Trophoblast cell (in vitro differentiated cells and primary cell): ENCODE measurements at regions not wholly inside any gene's neighbourhood (a gene's known extent, or its start where the extent isn't known, plus 50 kb on each side); places are given as distances from the start of the nearest gene placed in this dataset.
"Not testable (repeated sequence)": the region's sequence is repeated elsewhere in the genome, so short reads cannot be mapped to it uniquely, and the experiment has no call there.

Experiments
- DNase-seq, 2 donors: peaks; one replicate each; pipeline ENCODE4 v3.0.0-alpha.2; 2016
- H2AFZ ChIP-seq: 2 replicates; pipeline ENCODE4 v1.6.1; 2013; ENCODE audit warnings: low read length, moderate library complexity, mild to moderate bottlenecking; ENCODE audit not compliant: insufficient read depth, poor library complexity
- H2AK5ac ChIP-seq: 2 replicates; pipeline ENCODE4 v1.6.1; 2013; ENCODE audit warnings: mild to moderate bottlenecking, low read length
- H2BK120ac ChIP-seq: 2 replicates; pipeline ENCODE4 v1.6.1; 2013; ENCODE audit warnings: low read length, mild to moderate bottlenecking, moderate library complexity; ENCODE audit not compliant: insufficient read depth, poor library complexity
- H2BK12ac ChIP-seq: 2 replicates; pipeline ENCODE4 v1.6.1; 2013; ENCODE audit warnings: mild to moderate bottlenecking, low read length, moderate library complexity
- H2BK5ac ChIP-seq: 2 replicates; pipeline ENCODE4 v1.6.1; 2013; ENCODE audit warnings: low read length, low read depth, moderate library complexity, mild to moderate bottlenecking; ENCODE audit not compliant: poor library complexity
- H3K14ac ChIP-seq: 2 replicates; pipeline ENCODE4 v1.6.1; 2013; ENCODE audit warnings: mild to moderate bottlenecking, low read length
- H3K18ac ChIP-seq: 2 replicates; pipeline ENCODE4 v1.6.1; 2013; ENCODE audit warnings: mild to moderate bottlenecking, low read length
- H3K23ac ChIP-seq: 2 replicates; pipeline ENCODE4 v1.6.1; 2013; ENCODE audit warnings: low read length
- H3K27ac ChIP-seq: 2 replicates; pipeline ENCODE4 v1.5.1; 2013; ENCODE audit warnings: low read depth, mild to moderate bottlenecking, inconsistent platforms, low read length, moderate library complexity
- H3K27me3 ChIP-seq: 2 replicates; pipeline ENCODE4 v1.6.1; 2013; ENCODE audit warnings: inconsistent platforms, mild to moderate bottlenecking, low read length, moderate library complexity; ENCODE audit not compliant: insufficient read depth
- H3K36me3 ChIP-seq, 2 experiments: 1 replicate in 1 of 2; 2 replicates in 1 of 2; pipeline ENCODE4 v1.6.1; 2013; ENCODE audit warnings: low read length in 2 of 2, mild to moderate bottlenecking in 2 of 2, moderate library complexity in 1 of 2; ENCODE audit not compliant: insufficient read depth in 2 of 2, control insufficient read depth in 1 of 2
- H3K4ac ChIP-seq: 2 replicates; pipeline ENCODE4 v1.6.1; 2013; ENCODE audit warnings: low read depth, mild to moderate bottlenecking, low read length, moderate library complexity
- H3K4me1 ChIP-seq, 2 experiments: 1 replicate in 1 of 2; 2 replicates in 1 of 2; pipeline ENCODE4 v1.6.1; 2013; ENCODE audit warnings: low read length in 2 of 2, mild to moderate bottlenecking in 2 of 2, moderate library complexity in 1 of 2; ENCODE audit not compliant: insufficient read depth in 2 of 2, control insufficient read depth in 1 of 2
- H3K4me2 ChIP-seq: 2 replicates; pipeline ENCODE4 v1.6.1; 2013; ENCODE audit warnings: inconsistent platforms, mild to moderate bottlenecking, low read length, moderate library complexity
- H3K4me3 ChIP-seq: 2 replicates; pipeline ENCODE4 v1.5.1; 2013; ENCODE audit warnings: mild to moderate bottlenecking, low read depth, low read length, inconsistent platforms
- H3K79me1 ChIP-seq: one replicate; pipeline ENCODE4 v1.6.1; 2013; ENCODE audit warnings: low read length
- H3K79me2 ChIP-seq: 2 replicates; pipeline ENCODE4 v1.6.1; 2013; ENCODE audit warnings: low read length, mild to moderate bottlenecking; ENCODE audit not compliant: control insufficient read depth, insufficient read depth, poor library complexity
- H3K9ac ChIP-seq: 2 replicates; pipeline ENCODE4 v1.6.1; 2013; ENCODE audit warnings: mild to moderate bottlenecking, low read length
- H3K9me3 ChIP-seq: 2 replicates; pipeline ENCODE4 v1.6.1; 2013; ENCODE audit warnings: low read depth, mild to moderate bottlenecking, control low read depth, inconsistent platforms, low read length; ENCODE audit not compliant: insufficient read depth
- H4K12ac ChIP-seq: 2 replicates; pipeline ENCODE4 v1.6.1; 2013; ENCODE audit warnings: low read depth, mild to moderate bottlenecking, low read length, moderate library complexity
- H4K8ac ChIP-seq: 2 replicates; pipeline ENCODE4 v1.6.1; 2013; ENCODE audit warnings: low read depth, mild to moderate bottlenecking, low read length, moderate library complexity
- H4K91ac ChIP-seq: one replicate; pipeline ENCODE4 v1.6.1; 2013; ENCODE audit warnings: low read depth, mild to moderate bottlenecking, low read length, moderate library complexity
- WGBS: extraction: QIAGEN DNeasy Blood & Tissue Kit; methylation state at CpG from one replicate; pipeline ENCODE4 v1.1.7; 2013; ENCODE audit warnings: missing lambda C conversion rate; ENCODE audit not compliant: insufficient read length, insufficient coverage; ENCODE audit errors: extremely low coverage; 5-methylcytosine and 5-hydroxymethylcytosine counted together

DNA sequence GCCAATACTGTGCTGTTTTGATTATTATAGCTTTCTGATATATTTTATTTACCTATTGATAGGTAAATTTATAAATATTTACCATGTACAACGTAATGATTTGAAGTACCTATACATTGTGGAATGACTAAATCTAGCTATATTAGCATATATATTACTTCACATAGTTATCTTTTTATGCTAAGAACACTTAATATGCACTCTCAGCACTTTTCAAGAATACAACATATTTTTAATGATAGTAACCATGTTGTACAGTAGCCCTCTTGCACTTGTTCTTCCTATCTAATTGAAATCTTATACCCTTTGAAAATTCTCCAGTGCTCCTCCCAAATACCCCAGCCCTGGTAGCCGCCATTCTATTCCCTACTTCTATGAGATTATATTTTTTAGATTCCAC lies 604.0 kb upstream of the KIF2B start:
- Histone ChIP-seq H3K23ac (no peak overlapping the region), H3K79me1 (no peaks in the 10 kb centered on the region), H2AFZ (no peak overlapping the region), H3K4ac (no peak overlapping the region), H3K4me3 (no peak overlapping the region), H3K4me2 (no peak overlapping the region), H3K18ac (no peak overlapping the region), H2BK5ac (no peak overlapping the region), H3K79me2 (no peaks in the 10 kb centered on the region), H3K27ac (no peak overlapping the region), H3K9ac (no peak overlapping the region), H3K9me3 (no peaks in the 10 kb centered on the region), H3K4me1 (no peaks in the 10 kb centered on the region), H3K27me3 (no peaks in the 10 kb centered on the region), H3K36me3 (no peaks in the 10 kb centered on the region), H4K12ac (no peak overlapping the region), H2BK120ac (no peak overlapping the region), H4K8ac (no peak overlapping the region), H2AK5ac (no peak overlapping the region), H4K91ac (no peak overlapping the region), H2BK12ac (no peak overlapping the region), H3K14ac (no peak overlapping the region)
- WGBS: no CpG with 5 or more reads among the region's 2 CpGs
- no peak for DNase-seq

DNA sequence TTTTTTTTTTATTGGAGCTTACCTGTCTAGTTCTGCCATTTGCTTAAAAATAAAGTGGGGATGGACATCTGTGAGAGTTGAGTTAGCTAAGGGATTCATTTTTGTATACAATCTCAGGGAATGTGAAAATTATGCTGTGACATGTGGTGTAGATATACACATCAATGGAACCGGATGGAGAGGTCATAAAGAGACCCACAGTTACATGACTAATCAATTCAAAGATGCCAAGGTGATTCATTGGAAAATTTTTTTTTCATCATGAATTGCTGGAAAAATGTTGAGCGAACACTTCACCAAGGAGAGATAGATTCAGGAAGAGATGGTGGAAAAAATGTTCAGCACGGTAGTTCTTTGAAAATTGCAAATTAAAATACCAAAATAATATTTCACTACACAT lies 605.4 kb upstream of the KIF2B start:
- no peak overlapping the region for H4K8ac ChIP-seq
- no peaks in the 10 kb centered on the region for H3K36me3 ChIP-seq
- no peak overlapping the region for H3K4me3 ChIP-seq
- no peak overlapping the region for H3K23ac ChIP-seq
- no peak for DNase-seq
- no peak overlapping the region for H3K18ac ChIP-seq
- no peaks in the 10 kb centered on the region for H3K9me3 ChIP-seq
- no peak overlapping the region for H3K9ac ChIP-seq
- H3K79me2 ChIP-seq: no peaks in the 10 kb centered on the region
- H3K4ac ChIP-seq: no peak overlapping the region
- no peak overlapping the region for H2BK5ac ChIP-seq
- no peaks in the 10 kb centered on the region for H3K27me3 ChIP-seq
- H3K4me2 ChIP-seq: no peak overlapping the region
- no peak overlapping the region for H4K91ac ChIP-seq
- no peak overlapping the region for H2AK5ac ChIP-seq
- H2BK12ac ChIP-seq: no peak overlapping the region
- no peaks in the 10 kb centered on the region for H3K79me1 ChIP-seq
- H2BK120ac ChIP-seq: no peak overlapping the region
- no CpG with 5 or more reads among the region's 3 CpGs for WGBS
- no peak overlapping the region for H3K14ac ChIP-seq
- no peak overlapping the region for H3K27ac ChIP-seq
- H4K12ac ChIP-seq: no peak overlapping the region
- H2AFZ ChIP-seq: no peak overlapping the region
- H3K4me1 ChIP-seq: no peaks in the 10 kb centered on the region

DNA sequence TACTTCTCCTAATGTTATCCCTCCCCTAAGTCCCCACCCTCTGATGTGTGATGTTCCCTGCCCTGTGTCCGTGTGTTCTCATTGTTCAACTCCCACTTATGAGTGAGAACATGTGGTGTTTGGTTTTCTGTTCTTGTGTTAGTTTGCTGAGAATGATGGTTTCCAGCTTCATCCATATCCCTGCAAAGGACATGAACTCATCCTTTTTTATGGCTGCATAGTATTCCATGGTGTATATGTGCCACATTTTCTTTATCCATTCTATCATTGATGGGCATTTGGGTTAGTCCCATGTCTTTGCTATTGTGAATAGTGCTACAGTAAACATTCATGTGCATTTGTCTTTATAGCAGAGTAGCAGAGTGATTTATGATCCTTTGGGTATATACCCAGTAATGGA lies 613.8 kb upstream of the KIF2B start:
- not testable (repeated sequence) for H3K4me1 ChIP-seq, H3K4me2 ChIP-seq, H3K27ac ChIP-seq, H4K12ac ChIP-seq, H2BK5ac ChIP-seq, H2AFZ ChIP-seq, H4K91ac ChIP-seq, H2AK5ac ChIP-seq, H3K9ac ChIP-seq, H3K4me3 ChIP-seq, H4K8ac ChIP-seq, H3K9me3 ChIP-seq, H3K18ac ChIP-seq, H3K36me3 ChIP-seq, H2BK120ac ChIP-seq, H3K14ac ChIP-seq, H2BK12ac ChIP-seq, DNase-seq, H3K79me2 ChIP-seq, H3K23ac ChIP-seq, H3K79me1 ChIP-seq, H3K27me3 ChIP-seq, H3K4ac ChIP-seq
- no CpG with 5 or more reads among the region's 1 CpG for WGBS

DNA sequence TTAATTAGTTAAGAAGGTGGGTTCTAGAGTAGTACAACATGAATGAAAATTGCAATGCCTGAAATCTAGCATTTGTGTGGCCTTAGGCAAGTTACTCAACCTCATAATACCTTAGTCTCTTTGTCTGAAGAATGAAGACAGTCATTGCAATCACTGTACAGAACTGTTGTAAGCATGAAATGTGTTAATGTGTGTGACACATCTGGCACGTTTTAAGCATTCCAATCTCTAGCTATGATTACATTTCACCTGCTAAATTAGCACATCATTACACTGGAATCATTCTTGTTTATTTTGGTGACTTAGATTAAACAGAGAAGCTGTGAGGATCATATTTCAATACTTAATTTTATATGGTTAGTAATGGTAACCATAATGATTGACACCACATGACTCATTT lies 629.7 kb upstream of the KIF2B start:
- no peak overlapping the region for H3K23ac ChIP-seq
- H4K8ac ChIP-seq: no peak overlapping the region
- no peak overlapping the region for H2BK5ac ChIP-seq
- no peak overlapping the region for H3K9ac ChIP-seq
- H4K12ac ChIP-seq: no peak overlapping the region
- H2AFZ ChIP-seq: no peak overlapping the region
- peak in 1 of 2 donors; percentile 48 for DNase-seq
- no peak overlapping the region for H2AK5ac ChIP-seq
- H2BK12ac ChIP-seq: no peak overlapping the region
- no peak overlapping the region for H3K27ac ChIP-seq
- no peak overlapping the region for H2BK120ac ChIP-seq
- no peaks in the 10 kb centered on the region for H3K79me1 ChIP-seq
- no peak overlapping the region for H3K18ac ChIP-seq
- no CpG with 5 or more reads among the region's 1 CpG for WGBS
- H3K14ac ChIP-seq: no peak overlapping the region
- H3K27me3 ChIP-seq: no peaks in the 10 kb centered on the region
- no peaks in the 10 kb centered on the region for H3K36me3 ChIP-seq
- H3K4me1 ChIP-seq: no peaks in the 10 kb centered on the region
- H3K4me3 ChIP-seq: no peak overlapping the region
- H3K9me3 ChIP-seq: no peaks in the 10 kb centered on the region
- H3K4me2 ChIP-seq: no peak overlapping the region
- no peak overlapping the region for H4K91ac ChIP-seq
- H3K79me2 ChIP-seq: no peaks in the 10 kb centered on the region
- H3K4ac ChIP-seq: no peak overlapping the region

DNA sequence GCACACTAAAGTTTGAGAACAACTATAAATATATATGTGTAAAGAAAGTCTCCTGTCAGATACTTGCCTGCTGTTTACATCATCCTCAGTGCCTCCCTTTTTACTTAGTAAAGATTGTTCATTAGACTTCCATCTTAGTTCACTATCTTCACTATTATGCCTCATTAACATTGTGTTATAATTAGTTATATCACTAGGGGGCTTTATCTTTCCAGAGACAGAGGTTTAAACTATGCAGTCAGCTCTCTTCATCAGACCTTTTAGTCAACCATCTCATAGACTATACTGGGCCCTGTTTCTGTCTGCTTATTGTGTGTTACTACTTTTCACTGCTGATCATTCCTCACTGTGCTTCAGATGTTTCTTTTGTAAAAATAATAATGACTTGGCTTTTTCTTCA lies 630.8 kb upstream of the KIF2B start:
- Histone ChIP-seq H3K4me1 (no peaks in the 10 kb centered on the region), H3K4ac (no peak overlapping the region), H2BK5ac (no peak overlapping the region), H4K8ac (no peak overlapping the region), H3K27me3 (no peaks in the 10 kb centered on the region), H4K91ac (no peak overlapping the region), H2BK120ac (no peak overlapping the region), H4K12ac (no peak overlapping the region), H2AK5ac (no peak overlapping the region), H3K79me1 (no peaks in the 10 kb centered on the region), H3K79me2 (no peaks in the 10 kb centered on the region), H3K4me2 (no peak overlapping the region), H3K14ac (no peak overlapping the region), H3K9ac (no peak overlapping the region), H3K36me3 (no peaks in the 10 kb centered on the region), H3K4me3 (no peak overlapping the region), H3K9me3 (no peaks in the 10 kb centered on the region), H3K18ac (no peak overlapping the region), H2AFZ (no peak overlapping the region), H3K27ac (no peak overlapping the region), H3K23ac (no peak overlapping the region), H2BK12ac (no peak overlapping the region)
- no peak for DNase-seq
